Fibroblast of skin of back (primary cell): ENCODE measurements at regions not wholly inside any gene's neighbourhood (a gene's known extent, or its start where the extent isn't known, plus 50 kb on each side); places are given as distances from the start of the nearest gene placed in this dataset.

Experiments
- DNase-seq: peaks from one replicate; pipeline ENCODE4 v3.0.0-alpha.2; 2013

GRCh38 chr16:86450691-86451090 is 59.6 kb upstream of the FOXF1 start:
- no peak for DNase-seq

GRCh38 chr16:86452451-86452850 is 57.9 kb upstream of the FOXF1 start:
- no peak for DNase-seq

- DNase-seq: peak; percentile 60
Measured at GRCh38 chr16:86455116-86455515, 55.2 kb upstream of the FOXF1 start.

- DNase-seq: no peak
Measured at GRCh38 chr16:86455640-86456039, 54.7 kb upstream of the FOXF1 start.

GRCh38 chr16:86457501-86458148 is 52.7 kb upstream of the FOXF1 start:
- peak; percentile 63 for DNase-seq

- DNase-seq: no peak
Measured at GRCh38 chr16:86458149-86458777, 52.1 kb upstream of the FOXF1 start.

- no peak for DNase-seq
Measured at GRCh38 chr16:86459266-86459665, 51.1 kb upstream of the FOXF1 start.
